B cell (primary cell): ENCODE measurements at regions not wholly inside any gene's neighbourhood (a gene's known extent, or its start where the extent isn't known, plus 50 kb on each side); places are given as distances from the start of the nearest gene placed in this dataset.

ENCODE experiments used
- ATAC-seq: fragments of 200-7000 bp; cut with Tn5 transposase; one replicate; pipeline ENCODE4 v1.10.0; 2021; ENCODE audit warnings: low read depth, mild to moderate bottlenecking, moderate number of reproducible peaks, moderate library complexity
- CTCF ChIA-PET: fragments of 350-600 bp; sonication (Branson Sonifier 250); formaldehyde crosslinking; loops from one replicate; lab custom pipeline; 2021; ENCODE audit warnings: antibody characterized with exemption, inconsistent platforms; lab: Charles Lee
- POLR2A ChIA-PET: fragments of 350-600 bp; sonication (Branson Sonifier 250); formaldehyde crosslinking; loops from one replicate; lab custom pipeline; 2021; ENCODE audit warnings: antibody characterized with exemption; lab: Charles Lee
- DNase-seq: peaks from one replicate; pipeline ENCODE4 v3.0.0; 2013
- H2AFZ ChIP-seq: 2 replicates; pipeline ENCODE4 v1.6.1; 2012; ENCODE audit warnings: mild to moderate bottlenecking, low read depth, low read length; ENCODE audit not compliant: insufficient read depth, poor library complexity, severe bottlenecking
- H3K27ac ChIP-seq, 2 donors: 1 replicate in 1 of 2; 2 replicates in 1 of 2; pipeline ENCODE4 v1.5.1; 2012 to 2013; ENCODE audit warnings: low read length in 2 of 2, mild to moderate bottlenecking in 2 of 2, moderate library complexity in 1 of 2
- H3K27me3 ChIP-seq, 4 experiments: fragments of 200-600 bp in 1 of 4; sonication (generic) in 1 of 4; replicated peaks in 1 of 4; 1 replicate in 2 of 4; 2 replicates in 2 of 4; pipeline versions ENCODE4 v1.6.1 to v1.7.0; 2013 to 2016; ENCODE audit warnings: low read length in 3 of 4, mild to moderate bottlenecking in 2 of 4, mixed read lengths in 1 of 4, moderate library complexity in 1 of 4; ENCODE audit not compliant: insufficient read depth in 4 of 4, control insufficient read depth in 3 of 4; ENCODE audit errors: control extremely low read depth in 1 of 4
- H3K36me3 ChIP-seq, 2 experiments: replicated peaks in 1 of 2; 1 replicate in 1 of 2; 2 replicates in 1 of 2; pipeline versions ENCODE4 v1.6.1 to v1.7.1; 2013; ENCODE audit warnings: low read length in 1 of 2; ENCODE audit not compliant: insufficient read depth in 2 of 2, control insufficient read depth in 1 of 2; ENCODE audit errors: control extremely low read depth in 1 of 2, extremely low read depth in 1 of 2
- H3K4me1 ChIP-seq, 2 donors: fragments of 200-600 bp in 1 of 2; sonication (generic) in 1 of 2; 1 replicate in 1 of 2; 2 replicates in 1 of 2; pipeline versions ENCODE4 v1.5.1 to v1.6.1; 2013 to 2017; ENCODE audit warnings: low read length in 2 of 2; ENCODE audit not compliant: control insufficient read depth in 2 of 2, insufficient read depth in 2 of 2
- H3K4me2 ChIP-seq: replicated peaks from 2 replicates; pipeline ENCODE3; 2012; ENCODE audit warnings: mild to moderate bottlenecking, low read depth, low read length; ENCODE audit not compliant: poor library complexity, severe bottlenecking
- H3K4me3 ChIP-seq, 5 experiments: fragments of 200-600 bp in 1 of 5; sonication (generic) in 1 of 5; 1 replicate in 3 of 5; 2 replicates in 2 of 5; pipeline versions ENCODE4 v1.5.1 to v1.7.0; 2011 to 2016; ENCODE audit warnings: low read length in 4 of 5, mild to moderate bottlenecking in 4 of 5, low read depth in 2 of 5, control low read depth in 1 of 5, moderate library complexity in 1 of 5; ENCODE audit not compliant: insufficient read depth in 1 of 5; ENCODE audit errors: control extremely low read depth in 1 of 5, extremely low read depth in 1 of 5
- H3K79me2 ChIP-seq: fragments of 200-600 bp; sonication (generic); one replicate; pipeline ENCODE4 v1.6.0; 2016; ENCODE audit warnings: low read length; ENCODE audit not compliant: control insufficient read depth, insufficient read depth
- H3K9ac ChIP-seq: fragments of 200-600 bp; sonication (generic); 2 replicates; pipeline ENCODE4 v1.6.1; 2017; ENCODE audit warnings: mild to moderate bottlenecking, low read length, moderate library complexity
- H3K9me3 ChIP-seq, 3 donors: one replicate each; pipeline versions ENCODE4 v1.6.1 to v1.7.1; 2013; ENCODE audit warnings: low read length in 2 of 3; ENCODE audit not compliant: control insufficient read depth in 2 of 3, insufficient read depth in 1 of 3; ENCODE audit errors: control extremely low read depth in 1 of 3
- H4K20me1 ChIP-seq: 2 replicates; pipeline ENCODE4 v1.6.0; 2012; ENCODE audit warnings: mild to moderate bottlenecking, low read length; ENCODE audit not compliant: insufficient read depth, control insufficient read depth, poor library complexity, severe bottlenecking
- H3K27ac Mint-ChIP-seq: one replicate; pipeline ENCODE4 v1.8.0; 2021; ENCODE audit warnings: mixed read lengths
- H3K27me3 Mint-ChIP-seq: one replicate; pipeline ENCODE4 v1.8.0; 2021; ENCODE audit warnings: mixed read lengths
- H3K4me1 Mint-ChIP-seq: one replicate; pipeline ENCODE4 v1.8.0; 2021; ENCODE audit warnings: mixed read lengths
- H3K4me3 Mint-ChIP-seq: one replicate; pipeline ENCODE4 v1.8.0; 2021; ENCODE audit warnings: mixed read lengths
- H3K9me3 Mint-ChIP-seq: one replicate; pipeline ENCODE4 v1.8.0; 2022; ENCODE audit warnings: mixed read lengths; ENCODE audit not compliant: insufficient read depth
- EZH2 ChIP-seq: IDR thresholded peaks from 2 replicates; pipeline ENCODE4 v1.6.1; 2012; ENCODE audit warnings: borderline replicate concordance, low read depth, mild to moderate bottlenecking, moderate library complexity, low read length; ENCODE audit not compliant: insufficient read depth, poor library complexity, severe bottlenecking
- WGBS: methylation state at CpG from one replicate; pipeline ENCODE4 v1.1.5; 2013; ENCODE audit warnings: missing lambda C conversion rate; ENCODE audit not compliant: insufficient coverage; 5-methylcytosine and 5-hydroxymethylcytosine counted together
- intact Hi-C: fragments of 100-400 bp; cut with micrococcal nuclease; formaldehyde crosslinking; loops from one replicate; pipeline ENCODE4 v1.10.0; 2022
- TF ChIP-seq, protein P1 (sequence below): fragments of 200-600 bp; IDR thresholded peaks from one replicate; pipeline ENCODE4 v1.8.0; 2022; ENCODE audit warnings: antibody characterized with exemption, mild to moderate bottlenecking

DNA sequence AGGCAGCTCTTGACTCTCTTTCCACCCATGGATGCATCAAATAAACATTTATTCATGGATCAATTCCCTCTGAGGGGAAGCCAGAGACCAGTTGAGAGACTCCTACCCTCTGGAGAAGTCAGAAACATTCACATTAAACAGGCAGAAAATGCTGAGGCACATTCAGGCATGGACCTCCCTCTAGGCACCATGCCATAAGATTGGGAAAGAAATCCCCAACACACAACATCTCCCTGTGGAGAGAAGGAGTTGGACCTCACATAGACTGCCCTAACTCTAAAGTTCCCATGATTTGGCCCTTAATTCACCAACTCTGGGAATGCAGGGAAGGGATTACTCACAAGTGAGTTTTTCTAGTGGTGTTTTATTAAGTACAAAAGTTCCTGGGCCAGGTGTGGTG lies 415.3 kb upstream of the C1orf87 start:
- H3K4me3 Mint-ChIP-seq, result no peak overlapping the region
- Histone ChIP-seq H3K4me1 (no peaks in the 10 kb centered on the region), H3K9me3 (no peaks in the 10 kb centered on the region), H3K9ac (no peak overlapping the region), H3K79me2 (no peaks in the 10 kb centered on the region), H4K20me1 (no peaks in the 10 kb centered on the region), H2AFZ (no peak overlapping the region), H3K27me3 (no peaks in the 10 kb centered on the region), H3K4me3 (no peak overlapping the region), H3K4me2 (no peak overlapping the region), H3K36me3 (no peaks in the 10 kb centered on the region), H3K27ac (no peak overlapping the region)
- no peaks in the 10 kb centered on the region for H3K9me3 Mint-ChIP-seq
- TF ChIP-seq EZH2, result no peak
- TF ChIP-seq, protein P1, sequence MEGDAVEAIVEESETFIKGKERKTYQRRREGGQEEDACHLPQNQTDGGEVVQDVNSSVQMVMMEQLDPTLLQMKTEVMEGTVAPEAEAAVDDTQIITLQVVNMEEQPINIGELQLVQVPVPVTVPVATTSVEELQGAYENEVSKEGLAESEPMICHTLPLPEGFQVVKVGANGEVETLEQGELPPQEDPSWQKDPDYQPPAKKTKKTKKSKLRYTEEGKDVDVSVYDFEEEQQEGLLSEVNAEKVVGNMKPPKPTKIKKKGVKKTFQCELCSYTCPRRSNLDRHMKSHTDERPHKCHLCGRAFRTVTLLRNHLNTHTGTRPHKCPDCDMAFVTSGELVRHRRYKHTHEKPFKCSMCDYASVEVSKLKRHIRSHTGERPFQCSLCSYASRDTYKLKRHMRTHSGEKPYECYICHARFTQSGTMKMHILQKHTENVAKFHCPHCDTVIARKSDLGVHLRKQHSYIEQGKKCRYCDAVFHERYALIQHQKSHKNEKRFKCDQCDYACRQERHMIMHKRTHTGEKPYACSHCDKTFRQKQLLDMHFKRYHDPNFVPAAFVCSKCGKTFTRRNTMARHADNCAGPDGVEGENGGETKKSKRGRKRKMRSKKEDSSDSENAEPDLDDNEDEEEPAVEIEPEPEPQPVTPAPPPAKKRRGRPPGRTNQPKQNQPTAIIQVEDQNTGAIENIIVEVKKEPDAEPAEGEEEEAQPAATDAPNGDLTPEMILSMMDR, result no peak
- H3K27ac Mint-ChIP-seq, result no peak overlapping the region
- DNase-seq (no peak), ATAC-seq (no peak)
- intact Hi-C loops, result no loop called here
- H3K4me1 Mint-ChIP-seq, result no peaks in the 10 kb centered on the region
- POLR2A ChIA-PET, result no interaction called here
- no peaks in the 10 kb centered on the region for H3K27me3 Mint-ChIP-seq
- CTCF ChIA-PET, result no interaction called here

DNA sequence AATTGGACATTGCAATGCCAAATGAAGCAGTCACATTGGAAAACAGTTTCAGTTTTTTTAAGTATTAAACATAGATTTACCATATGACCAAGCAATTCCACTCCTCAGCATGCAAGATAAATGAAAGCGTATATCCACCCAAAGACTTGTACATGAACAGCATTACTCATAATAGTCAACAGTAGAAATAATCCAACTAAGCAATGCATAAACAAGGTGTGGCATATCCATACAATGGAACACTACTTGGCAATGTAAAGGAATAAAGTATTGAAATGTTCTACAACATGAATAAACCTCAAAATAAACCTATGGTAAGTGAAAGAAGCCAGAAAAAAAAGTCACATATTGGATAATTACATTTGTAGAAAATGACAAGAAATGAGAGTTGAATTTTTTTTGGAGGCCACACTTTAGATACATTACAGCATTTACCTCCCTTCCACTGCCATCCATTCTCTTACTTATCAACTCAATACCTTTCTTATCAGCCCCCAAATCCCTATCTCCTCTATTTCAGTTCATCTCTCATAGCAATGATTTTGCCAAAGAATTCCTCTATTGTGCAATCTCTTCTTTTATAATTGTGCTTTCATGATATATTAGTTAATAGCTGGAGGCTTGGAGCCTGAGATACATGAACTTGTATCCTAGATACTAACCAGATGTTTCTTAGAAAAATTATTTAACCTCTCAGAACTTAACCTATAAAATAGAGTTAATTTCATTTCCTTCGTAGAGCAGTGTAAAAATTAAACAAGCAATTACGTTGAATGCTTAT lies 414.2 kb upstream of the C1orf87 start:
- no peak overlapping the region for H3K4me3 ChIP-seq
- no peaks in the 10 kb centered on the region for H3K9me3 ChIP-seq
- H3K27ac ChIP-seq, result no peak overlapping the region
- ChIA-PET CTCF (no interaction called here), POLR2A (no interaction called here)
- ATAC-seq (no peak), DNase-seq (no peak)
- TF ChIP-seq, protein P1, result no peak
- no peak for TF ChIP-seq EZH2
- H3K4me3 Mint-ChIP-seq, result no peak overlapping the region
- WGBS, result no CpG with 5 or more reads among the region's 3 CpGs
- H3K79me2 ChIP-seq, result no peaks in the 10 kb centered on the region
- no peaks in the 10 kb centered on the region for H4K20me1 ChIP-seq
- H3K9ac ChIP-seq, result no peak overlapping the region
- no peak overlapping the region for H2AFZ ChIP-seq
- H3K27me3 Mint-ChIP-seq, result no peaks in the 10 kb centered on the region
- no peaks in the 10 kb centered on the region for H3K9me3 Mint-ChIP-seq
- H3K4me2 ChIP-seq, result no peak overlapping the region
- H3K36me3 ChIP-seq, result no peaks in the 10 kb centered on the region
- no peaks in the 10 kb centered on the region for H3K4me1 ChIP-seq
- no peaks in the 10 kb centered on the region for H3K27me3 ChIP-seq
- H3K27ac Mint-ChIP-seq, result no peak overlapping the region
- intact Hi-C loops, result no loop called here
- no peaks in the 10 kb centered on the region for H3K4me1 Mint-ChIP-seq
